ENCODE measurements at regions not wholly inside any gene's neighbourhood (a gene's known extent, or its start where the extent isn't known, plus 50 kb on each side); places are given as distances from the start of the nearest gene placed in this dataset.

DNA sequence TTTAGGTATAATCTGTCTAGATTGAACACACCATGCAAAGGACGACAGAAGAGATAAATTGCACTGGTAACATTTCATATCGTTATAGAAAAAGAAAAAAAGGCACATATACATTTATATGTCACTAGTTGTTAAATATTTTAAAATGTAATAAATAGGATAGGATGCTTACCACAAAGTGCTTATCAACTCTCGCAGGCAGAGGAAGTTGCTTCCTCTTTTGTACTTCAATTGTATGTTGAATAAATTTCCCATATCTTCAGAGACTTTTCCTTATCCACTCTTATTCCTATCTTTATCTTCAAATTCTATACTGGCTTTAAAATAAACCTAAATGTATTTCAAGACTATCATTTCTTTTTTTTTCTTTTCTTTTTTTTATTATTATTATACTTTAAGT is 163.3 kb upstream of the SPOCK3 start:
- no peak for ATAC-seq
- TF ChIP-seq RARB (CRISPR knock-in tag; IDR thresholded peaks at IDR 0.05) (no peak), CSDC2 (CRISPR knock-in tag; IDR thresholded peaks at IDR 0.05) (no peak), TOX (CRISPR knock-in tag; IDR thresholded peaks at IDR 0.05; ENCODE audit: borderline replicate concordance) (no peak), TCF4 (CRISPR knock-in tag; IDR thresholded peaks at IDR 0.05; ENCODE audit: borderline replicate concordance) (no peak), ISL1 (CRISPR knock-in tag; IDR thresholded peaks at IDR 0.05) (no peak), ZC3H10 (CRISPR knock-in tag; IDR thresholded peaks at IDR 0.05) (no peak), ZFP3 (CRISPR knock-in tag; IDR thresholded peaks at IDR 0.05) (no peak), SNAI2 (CRISPR knock-in tag; IDR thresholded peaks at IDR 0.05) (no peak), OSR1 (CRISPR knock-in tag; IDR thresholded peaks at IDR 0.05) (no peak), GLIS3 (CRISPR knock-in tag; IDR thresholded peaks at IDR 0.05) (no peak)
- TF ChIP-seq, protein P1, sequence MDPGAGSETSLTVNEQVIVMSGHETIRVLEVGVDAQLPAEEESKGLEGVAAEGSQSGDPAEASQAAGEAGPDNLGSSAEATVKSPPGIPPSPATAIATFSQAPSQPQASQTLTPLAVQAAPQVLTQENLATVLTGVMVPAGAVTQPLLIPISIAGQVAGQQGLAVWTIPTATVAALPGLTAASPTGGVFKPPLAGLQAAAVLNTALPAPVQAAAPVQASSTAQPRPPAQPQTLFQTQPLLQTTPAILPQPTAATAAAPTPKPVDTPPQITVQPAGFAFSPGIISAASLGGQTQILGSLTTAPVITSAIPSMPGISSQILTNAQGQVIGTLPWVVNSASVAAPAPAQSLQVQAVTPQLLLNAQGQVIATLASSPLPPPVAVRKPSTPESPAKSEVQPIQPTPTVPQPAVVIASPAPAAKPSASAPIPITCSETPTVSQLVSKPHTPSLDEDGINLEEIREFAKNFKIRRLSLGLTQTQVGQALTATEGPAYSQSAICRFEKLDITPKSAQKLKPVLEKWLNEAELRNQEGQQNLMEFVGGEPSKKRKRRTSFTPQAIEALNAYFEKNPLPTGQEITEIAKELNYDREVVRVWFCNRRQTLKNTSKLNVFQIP (CRISPR knock-in tag; IDR thresholded peaks at IDR 0.05; ENCODE audit: borderline replicate concordance, low read depth), result no peak
- TF ChIP-seq, protein P2, sequence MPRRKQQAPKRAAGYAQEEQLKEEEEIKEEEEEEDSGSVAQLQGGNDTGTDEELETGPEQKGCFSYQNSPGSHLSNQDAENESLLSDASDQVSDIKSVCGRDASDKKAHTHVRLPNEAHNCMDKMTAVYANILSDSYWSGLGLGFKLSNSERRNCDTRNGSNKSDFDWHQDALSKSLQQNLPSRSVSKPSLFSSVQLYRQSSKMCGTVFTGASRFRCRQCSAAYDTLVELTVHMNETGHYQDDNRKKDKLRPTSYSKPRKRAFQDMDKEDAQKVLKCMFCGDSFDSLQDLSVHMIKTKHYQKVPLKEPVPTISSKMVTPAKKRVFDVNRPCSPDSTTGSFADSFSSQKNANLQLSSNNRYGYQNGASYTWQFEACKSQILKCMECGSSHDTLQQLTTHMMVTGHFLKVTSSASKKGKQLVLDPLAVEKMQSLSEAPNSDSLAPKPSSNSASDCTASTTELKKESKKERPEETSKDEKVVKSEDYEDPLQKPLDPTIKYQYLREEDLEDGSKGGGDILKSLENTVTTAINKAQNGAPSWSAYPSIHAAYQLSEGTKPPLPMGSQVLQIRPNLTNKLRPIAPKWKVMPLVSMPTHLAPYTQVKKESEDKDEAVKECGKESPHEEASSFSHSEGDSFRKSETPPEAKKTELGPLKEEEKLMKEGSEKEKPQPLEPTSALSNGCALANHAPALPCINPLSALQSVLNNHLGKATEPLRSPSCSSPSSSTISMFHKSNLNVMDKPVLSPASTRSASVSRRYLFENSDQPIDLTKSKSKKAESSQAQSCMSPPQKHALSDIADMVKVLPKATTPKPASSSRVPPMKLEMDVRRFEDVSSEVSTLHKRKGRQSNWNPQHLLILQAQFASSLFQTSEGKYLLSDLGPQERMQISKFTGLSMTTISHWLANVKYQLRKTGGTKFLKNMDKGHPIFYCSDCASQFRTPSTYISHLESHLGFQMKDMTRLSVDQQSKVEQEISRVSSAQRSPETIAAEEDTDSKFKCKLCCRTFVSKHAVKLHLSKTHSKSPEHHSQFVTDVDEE (CRISPR knock-in tag; IDR thresholded peaks at IDR 0.05), result no peak
- TF ChIP-seq, protein P3, sequence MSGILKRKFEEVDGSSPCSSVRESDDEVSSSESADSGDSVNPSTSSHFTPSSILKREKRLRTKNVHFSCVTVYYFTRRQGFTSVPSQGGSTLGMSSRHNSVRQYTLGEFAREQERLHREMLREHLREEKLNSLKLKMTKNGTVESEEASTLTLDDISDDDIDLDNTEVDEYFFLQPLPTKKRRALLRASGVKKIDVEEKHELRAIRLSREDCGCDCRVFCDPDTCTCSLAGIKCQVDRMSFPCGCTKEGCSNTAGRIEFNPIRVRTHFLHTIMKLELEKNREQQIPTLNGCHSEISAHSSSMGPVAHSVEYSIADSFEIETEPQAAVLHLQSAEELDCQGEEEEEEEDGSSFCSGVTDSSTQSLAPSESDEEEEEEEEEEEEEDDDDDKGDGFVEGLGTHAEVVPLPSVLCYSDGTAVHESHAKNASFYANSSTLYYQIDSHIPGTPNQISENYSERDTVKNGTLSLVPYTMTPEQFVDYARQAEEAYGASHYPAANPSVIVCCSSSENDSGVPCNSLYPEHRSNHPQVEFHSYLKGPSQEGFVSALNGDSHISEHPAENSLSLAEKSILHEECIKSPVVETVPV (CRISPR knock-in tag; IDR thresholded peaks at IDR 0.05), result no peak
- TF ChIP-seq, protein P4, sequence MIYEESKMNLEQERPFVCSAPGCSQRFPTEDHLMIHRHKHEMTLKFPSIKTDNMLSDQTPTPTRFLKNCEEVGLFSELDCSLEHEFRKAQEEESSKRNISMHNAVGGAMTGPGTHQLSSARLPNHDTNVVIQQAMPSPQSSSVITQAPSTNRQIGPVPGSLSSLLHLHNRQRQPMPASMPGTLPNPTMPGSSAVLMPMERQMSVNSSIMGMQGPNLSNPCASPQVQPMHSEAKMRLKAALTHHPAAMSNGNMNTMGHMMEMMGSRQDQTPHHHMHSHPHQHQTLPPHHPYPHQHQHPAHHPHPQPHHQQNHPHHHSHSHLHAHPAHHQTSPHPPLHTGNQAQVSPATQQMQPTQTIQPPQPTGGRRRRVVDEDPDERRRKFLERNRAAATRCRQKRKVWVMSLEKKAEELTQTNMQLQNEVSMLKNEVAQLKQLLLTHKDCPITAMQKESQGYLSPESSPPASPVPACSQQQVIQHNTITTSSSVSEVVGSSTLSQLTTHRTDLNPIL (CRISPR knock-in tag; IDR thresholded peaks at IDR 0.05; ENCODE audit: low read depth), result no peak

DNA sequence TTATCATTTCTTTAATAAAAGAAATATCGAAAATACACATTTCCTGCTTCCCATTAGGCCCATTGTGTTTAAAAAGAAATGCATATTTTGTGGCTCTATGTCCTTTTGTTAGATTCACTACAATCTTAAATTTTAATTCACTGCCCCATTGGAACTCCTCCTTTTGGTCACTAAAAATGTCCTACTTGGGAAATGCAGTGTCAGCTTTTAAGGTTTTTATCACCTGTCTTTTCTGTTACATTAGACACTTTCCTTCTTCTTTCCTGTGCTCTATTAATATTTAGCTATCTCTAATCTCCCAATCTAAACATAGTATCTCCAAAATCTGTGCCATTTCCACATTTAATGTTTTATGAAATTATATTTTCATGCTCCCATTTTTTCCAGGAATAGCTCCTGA is 164.9 kb upstream of the SPOCK3 start:
- TF ChIP-seq GLIS3 (CRISPR knock-in tag; IDR thresholded peaks at IDR 0.05), result no peak
- TF ChIP-seq ZFP3 (CRISPR knock-in tag; IDR thresholded peaks at IDR 0.05), result no peak
- ATAC-seq, result no peak

DNA sequence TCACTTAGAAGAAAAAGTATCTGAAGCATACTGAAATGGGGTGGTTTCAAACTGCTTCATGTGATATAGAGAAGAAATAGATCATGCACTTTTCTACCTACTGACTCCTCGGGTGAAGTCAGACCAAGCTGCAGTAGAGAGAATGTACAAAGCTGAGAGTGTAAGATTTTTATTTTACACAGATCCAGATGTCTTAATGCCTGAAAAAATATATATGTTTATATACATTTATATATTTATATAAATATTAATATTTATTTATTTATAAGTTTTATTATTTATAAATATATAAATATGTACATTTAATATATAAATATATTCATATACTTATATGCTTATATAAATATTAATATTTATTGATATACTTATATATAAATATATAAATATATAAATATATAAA is 171.9 kb upstream of the SPOCK3 start:
- TF ChIP-seq GLIS3 (CRISPR knock-in tag; IDR thresholded peaks at IDR 0.05), result no peak
- TF ChIP-seq ZFP3 (CRISPR knock-in tag; IDR thresholded peaks at IDR 0.05), result no peak
- TF ChIP-seq ISL1 (CRISPR knock-in tag; IDR thresholded peaks at IDR 0.05), result no peak
- no peak for TF ChIP-seq ZNF8 (CRISPR knock-in tag; IDR thresholded peaks at IDR 0.05)
- TF ChIP-seq, protein P3 (CRISPR knock-in tag; IDR thresholded peaks at IDR 0.05), result no peak
- TF ChIP-seq TCF4 (CRISPR knock-in tag; IDR thresholded peaks at IDR 0.05; ENCODE audit: borderline replicate concordance), result no peak
- no peak for TF ChIP-seq CSDC2 (CRISPR knock-in tag; IDR thresholded peaks at IDR 0.05)
- no peak for TF ChIP-seq RARB (CRISPR knock-in tag; IDR thresholded peaks at IDR 0.05)
- no peak for TF ChIP-seq OSR1 (CRISPR knock-in tag; IDR thresholded peaks at IDR 0.05)
- ATAC-seq, result no peak

DNA sequence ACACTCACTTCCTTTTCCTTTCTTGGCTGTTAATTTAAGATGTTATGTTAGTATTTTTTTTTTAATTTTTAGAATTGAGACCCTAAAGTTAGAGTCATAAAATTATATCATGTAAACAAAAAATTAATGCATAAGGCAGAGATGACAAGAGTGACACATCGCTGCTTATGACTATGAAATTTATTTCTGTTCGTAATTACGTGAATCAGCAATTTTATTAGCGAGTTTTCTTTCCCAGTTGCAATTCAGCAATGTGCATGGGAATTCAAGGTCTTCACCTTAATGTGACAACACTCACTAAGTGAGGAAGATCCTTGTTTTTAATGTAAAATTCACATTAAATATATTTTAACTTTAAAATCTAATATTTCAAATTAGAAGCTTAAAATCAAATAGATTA is 181.2 kb upstream of the SPOCK3 start:
- ATAC-seq, result no peak
- no peak for TF ChIP-seq ZFP30 (CRISPR knock-in tag; IDR thresholded peaks at IDR 0.05)
- TF ChIP-seq ZFP3 (CRISPR knock-in tag; IDR thresholded peaks at IDR 0.05), result no peak
- TF ChIP-seq, protein P2 (CRISPR knock-in tag; IDR thresholded peaks at IDR 0.05), result no peak
- TF ChIP-seq, protein P1 (CRISPR knock-in tag; IDR thresholded peaks at IDR 0.05; ENCODE audit: borderline replicate concordance, low read depth), result no peak
- TF ChIP-seq ARNTL (CRISPR knock-in tag; IDR thresholded peaks at IDR 0.05; ENCODE audit: borderline replicate concordance, low read depth), result no peak
- TF ChIP-seq ZNF8 (CRISPR knock-in tag; IDR thresholded peaks at IDR 0.05), result no peak
- TF ChIP-seq ZC3H10 (CRISPR knock-in tag; IDR thresholded peaks at IDR 0.05), result no peak
- TF ChIP-seq, protein P5, sequence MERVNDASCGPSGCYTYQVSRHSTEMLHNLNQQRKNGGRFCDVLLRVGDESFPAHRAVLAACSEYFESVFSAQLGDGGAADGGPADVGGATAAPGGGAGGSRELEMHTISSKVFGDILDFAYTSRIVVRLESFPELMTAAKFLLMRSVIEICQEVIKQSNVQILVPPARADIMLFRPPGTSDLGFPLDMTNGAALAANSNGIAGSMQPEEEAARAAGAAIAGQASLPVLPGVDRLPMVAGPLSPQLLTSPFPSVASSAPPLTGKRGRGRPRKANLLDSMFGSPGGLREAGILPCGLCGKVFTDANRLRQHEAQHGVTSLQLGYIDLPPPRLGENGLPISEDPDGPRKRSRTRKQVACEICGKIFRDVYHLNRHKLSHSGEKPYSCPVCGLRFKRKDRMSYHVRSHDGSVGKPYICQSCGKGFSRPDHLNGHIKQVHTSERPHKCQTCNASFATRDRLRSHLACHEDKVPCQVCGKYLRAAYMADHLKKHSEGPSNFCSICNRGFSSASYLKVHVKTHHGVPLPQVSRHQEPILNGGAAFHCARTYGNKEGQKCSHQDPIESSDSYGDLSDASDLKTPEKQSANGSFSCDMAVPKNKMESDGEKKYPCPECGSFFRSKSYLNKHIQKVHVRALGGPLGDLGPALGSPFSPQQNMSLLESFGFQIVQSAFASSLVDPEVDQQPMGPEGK (CRISPR knock-in tag; IDR thresholded peaks at IDR 0.05; ENCODE audit: borderline replicate concordance), result no peak
- no peak for TF ChIP-seq TOX (CRISPR knock-in tag; IDR thresholded peaks at IDR 0.05; ENCODE audit: borderline replicate concordance)
- no peak for TF ChIP-seq BACH2 (CRISPR knock-in tag; IDR thresholded peaks at IDR 0.05; ENCODE audit: borderline replicate concordance)

Measured in SK-N-SH treated with all-trans-retinoic acid at 6 μM for 48 hours (cell line).